ENCODE measurements at regions not wholly inside any gene's neighbourhood (a gene's known extent, or its start where the extent isn't known, plus 50 kb on each side); places are given as distances from the start of the nearest gene placed in this dataset.

GRCh38 chr15:87756072-87756471 lies 500.5 kb downstream of the NTRK3 start:
- TF ChIP-seq EP300 (IDR thresholded peaks at IDR 0.05) = no peak
- TF ChIP-seq CTCF (IDR thresholded peaks at IDR 0.05) = no peak
